ENCODE measurements at regions not wholly inside any gene's neighbourhood (a gene's known extent, or its start where the extent isn't known, plus 50 kb on each side); places are given as distances from the start of the nearest gene placed in this dataset.

GRCh38 chr12:125214289-125214688 lies 149.1 kb downstream of the AACS start:
- peaks cover 15% of the 10 kb centered on the region for H3K27me3 Mint-ChIP-seq
- no peak for TF ChIP-seq CTCF (IDR thresholded peaks at IDR 0.05)
- DNase-seq (no peak), ATAC-seq (ENCODE audit: low read depth) (no peak)
- H3K36me3 Mint-ChIP-seq (ENCODE audit: low read depth): no peaks in the 10 kb centered on the region
- H3K4me1 Mint-ChIP-seq: no peaks in the 10 kb centered on the region
- intact Hi-C loops (cut with micrococcal nuclease): no loop called here
- CTCF ChIA-PET: no interaction called here
- H3K4me3 Mint-ChIP-seq: no peak overlapping the region
- no peak overlapping the region for H3K27ac Mint-ChIP-seq
- H3K9me3 Mint-ChIP-seq: no peaks in the 10 kb centered on the region
- POLR2A ChIA-PET: no interaction called here

GRCh38 chr12:125216756-125217155 lies 151.5 kb downstream of the AACS start:
- TF ChIP-seq CTCF (IDR thresholded peaks at IDR 0.05): no peak
- intact Hi-C loops (cut with micrococcal nuclease): no loop called here
- peaks cover 12% of the 10 kb centered on the region for H3K27me3 Mint-ChIP-seq
- DNase-seq (no peak), ATAC-seq (ENCODE audit: low read depth) (no peak)
- H3K4me3 Mint-ChIP-seq: no peak overlapping the region
- no peak overlapping the region for H3K27ac Mint-ChIP-seq
- CTCF ChIA-PET: no interaction called here
- no peaks in the 10 kb centered on the region for H3K36me3 Mint-ChIP-seq (ENCODE audit: low read depth)
- no peaks in the 10 kb centered on the region for H3K9me3 Mint-ChIP-seq
- POLR2A ChIA-PET: no interaction called here
- no peaks in the 10 kb centered on the region for H3K4me1 Mint-ChIP-seq

GRCh38 chr12:125217308-125217707 lies 152.1 kb downstream of the AACS start:
- H3K9me3 Mint-ChIP-seq: no peaks in the 10 kb centered on the region
- H3K36me3 Mint-ChIP-seq (ENCODE audit: low read depth): no peaks in the 10 kb centered on the region

GRCh38 chr12:125218952-125219351 lies 153.7 kb downstream of the AACS start:
- Mint-ChIP-seq H3K4me1 (no peaks in the 10 kb centered on the region), H3K9me3 (no peaks in the 10 kb centered on the region), H3K27me3 (peaks cover 7% of the 10 kb centered on the region), H3K4me3 (no peak overlapping the region), H3K36me3 (ENCODE audit: low read depth) (no peaks in the 10 kb centered on the region), H3K27ac (no peak overlapping the region)
- ChIA-PET CTCF (no interaction called here), POLR2A (no interaction called here)
- ATAC-seq (ENCODE audit: low read depth) (no peak), DNase-seq (no peak)
- TF ChIP-seq CTCF (IDR thresholded peaks at IDR 0.05): no peak
- intact Hi-C loops (cut with micrococcal nuclease): no loop called here

More at GRCh38 chr12:125217308-125217707, 152.1 kb downstream of the AACS start:
- TF ChIP-seq CTCF (IDR thresholded peaks at IDR 0.05): no peak
- Mint-ChIP-seq H3K4me1 (no peaks in the 10 kb centered on the region), H3K27ac (no peak overlapping the region), H3K27me3 (peaks cover 12% of the 10 kb centered on the region), H3K4me3 (no peak overlapping the region)
- CTCF ChIA-PET: no interaction called here
- POLR2A ChIA-PET: no interaction called here
- DNase-seq (no peak), ATAC-seq (ENCODE audit: low read depth) (no peak)
- intact Hi-C loops (cut with micrococcal nuclease): no loop called here

- Mint-ChIP-seq H3K27ac (no peak overlapping the region), H3K4me3 (no peak overlapping the region), H3K36me3 (ENCODE audit: low read depth) (no peaks in the 10 kb centered on the region), H3K9me3 (no peaks in the 10 kb centered on the region), H3K27me3 (peaks cover 7% of the 10 kb centered on the region), H3K4me1 (no peaks in the 10 kb centered on the region)
- ChIA-PET POLR2A (no interaction called here), CTCF (no interaction called here)
- intact Hi-C loops (cut with micrococcal nuclease): no loop called here
- ATAC-seq (ENCODE audit: low read depth) (no peak), DNase-seq (no peak)
- TF ChIP-seq CTCF (IDR thresholded peaks at IDR 0.05): no peak
Measured at GRCh38 chr12:125220404-125221273, 155.4 kb downstream of the AACS start.

Measured in activated B cell treated with CpG ODN at 0.5 μM for 24 hours (primary cell).